DMS153 treated with DMSO at 0.1 percent for 48 hours (cell line): ENCODE measurements at regions not wholly inside any gene's neighbourhood (a gene's known extent, or its start where the extent isn't known, plus 50 kb on each side); places are given as distances from the start of the nearest gene placed in this dataset.

Experiments used
- DNase-seq: peaks from one replicate; lab custom pipeline; 2025; ENCODE audit not compliant: unreplicated experiment; lab: John Stamatoyannopoulos, UW

GRCh38 chr22:48135592-48135991 is 1373.1 kb downstream of the TBC1D22A start:
- DNase-seq, result no peak

- DNase-seq, result no peak
These were observed 1363.0 kb downstream of the TBC1D22A start for GRCh38 chr22:48125416-48125815.

- DNase-seq, result no peak
These were observed 1359.5 kb downstream of the TBC1D22A start for GRCh38 chr22:48121984-48122383.

GRCh38 chr22:48118654-48119053 is 1356.2 kb downstream of the TBC1D22A start:
- no peak for DNase-seq

- no peak for DNase-seq
These were observed 1354.4 kb downstream of the TBC1D22A start for GRCh38 chr22:48116871-48117270.

- no peak for DNase-seq
These were observed 1350.5 kb downstream of the TBC1D22A start for GRCh38 chr22:48112687-48113521.

GRCh38 chr22:48106715-48107259 is 1344.3 kb downstream of the TBC1D22A start:
- DNase-seq, result no peak

- DNase-seq, result no peak
These were observed 1343.8 kb downstream of the TBC1D22A start for GRCh38 chr22:48106215-48106614.

- no peak for DNase-seq
These were observed 1342.8 kb downstream of the TBC1D22A start for GRCh38 chr22:48105259-48105658.

GRCh38 chr22:48104766-48105165 is 1342.3 kb downstream of the TBC1D22A start:
- no peak for DNase-seq

- DNase-seq, result no peak
These were observed 1341.8 kb downstream of the TBC1D22A start for GRCh38 chr22:48104102-48104738.

- no peak for DNase-seq
These were observed 1340.9 kb downstream of the TBC1D22A start for GRCh38 chr22:48103126-48103875.

- DNase-seq, result no peak
These were observed 1340.1 kb downstream of the TBC1D22A start for GRCh38 chr22:48102581-48102980.

GRCh38 chr22:48101704-48102103 is 1339.3 kb downstream of the TBC1D22A start:
- no peak for DNase-seq

GRCh38 chr22:48100685-48101417 is 1338.4 kb downstream of the TBC1D22A start:
- no peak for DNase-seq

- no peak for DNase-seq
These were observed 1337.2 kb downstream of the TBC1D22A start for GRCh38 chr22:48099671-48100070.

- DNase-seq, result no peak
These were observed 1336.8 kb downstream of the TBC1D22A start for GRCh38 chr22:48099251-48099650.

GRCh38 chr22:48098921-48099245 is 1336.4 kb downstream of the TBC1D22A start:
- DNase-seq, result no peak

GRCh38 chr22:48098243-48098920 is 1335.9 kb downstream of the TBC1D22A start:
- DNase-seq, result no peak

- no peak for DNase-seq
These were observed 1335.3 kb downstream of the TBC1D22A start for GRCh38 chr22:48097723-48098122.
